ENCODE measurements at regions not wholly inside any gene's neighbourhood (a gene's known extent, or its start where the extent isn't known, plus 50 kb on each side); places are given as distances from the start of the nearest gene placed in this dataset.

- DNase-seq (ENCODE audit: extremely low spot score): no peak
- H3K27ac ChIP-seq (ENCODE audit: low read depth): no peak overlapping the region
- H3K36me3 ChIP-seq (ENCODE audit: insufficient read depth): no peaks in the 10 kb centered on the region
- no peaks in the 10 kb centered on the region for H3K4me1 ChIP-seq (ENCODE audit: insufficient read depth)
- no peak overlapping the region for H3K4me3 ChIP-seq (ENCODE audit: low read depth, low read length)
- WGBS: 96% methylated on average over 1 of the region's 1 CpG
Observed at GRCh38 chr11:23723861-23724260, 773.0 kb upstream of the LUZP2 start.

GRCh38 chr11:23725752-23726151 is 771.1 kb upstream of the LUZP2 start:
- no peaks in the 10 kb centered on the region for H3K4me1 ChIP-seq (ENCODE audit: insufficient read depth)
- no peak overlapping the region for H3K27ac ChIP-seq (ENCODE audit: low read depth)
- DNase-seq (ENCODE audit: extremely low spot score): no peak
- H3K4me3 ChIP-seq (ENCODE audit: low read depth, low read length): no peak overlapping the region
- WGBS: 91% methylated on average over 5 of the region's 5 CpGs
- no peaks in the 10 kb centered on the region for H3K36me3 ChIP-seq (ENCODE audit: insufficient read depth)

GRCh38 chr11:23727387-23727786 is 769.5 kb upstream of the LUZP2 start:
- H3K27ac ChIP-seq (ENCODE audit: low read depth): no peak overlapping the region
- no peaks in the 10 kb centered on the region for H3K4me1 ChIP-seq (ENCODE audit: insufficient read depth)
- no peak overlapping the region for H3K4me3 ChIP-seq (ENCODE audit: low read depth, low read length)
- no peaks in the 10 kb centered on the region for H3K36me3 ChIP-seq (ENCODE audit: insufficient read depth)
- no peak for DNase-seq (ENCODE audit: extremely low spot score)

- no peaks in the 10 kb centered on the region for H3K4me1 ChIP-seq (ENCODE audit: insufficient read depth)
- H3K4me3 ChIP-seq (ENCODE audit: low read depth, low read length): no peak overlapping the region
- H3K36me3 ChIP-seq (ENCODE audit: insufficient read depth): no peaks in the 10 kb centered on the region
- DNase-seq (ENCODE audit: extremely low spot score): no peak
- H3K27ac ChIP-seq (ENCODE audit: low read depth): no peak overlapping the region
- 85% methylated on average over 2 of the region's 2 CpGs for WGBS
Observed at GRCh38 chr11:23727794-23728193, 769.1 kb upstream of the LUZP2 start.

GRCh38 chr11:23729088-23729487 is 767.8 kb upstream of the LUZP2 start:
- Histone ChIP-seq H3K4me3 (ENCODE audit: low read depth, low read length) (no peak overlapping the region), H3K27ac (ENCODE audit: low read depth) (no peak overlapping the region), H3K36me3 (ENCODE audit: insufficient read depth) (no peaks in the 10 kb centered on the region), H3K4me1 (ENCODE audit: insufficient read depth) (no peaks in the 10 kb centered on the region)
- WGBS: 96% methylated on average over 1 of the region's 1 CpG
- DNase-seq (ENCODE audit: extremely low spot score): no peak

GRCh38 chr11:23730307-23730998 is 766.4 kb upstream of the LUZP2 start:
- no peaks in the 10 kb centered on the region for H3K36me3 ChIP-seq (ENCODE audit: insufficient read depth)
- no peak for DNase-seq (ENCODE audit: extremely low spot score)
- H3K27ac ChIP-seq (ENCODE audit: low read depth): no peak overlapping the region
- no peaks in the 10 kb centered on the region for H3K4me1 ChIP-seq (ENCODE audit: insufficient read depth)
- no peak overlapping the region for H3K4me3 ChIP-seq (ENCODE audit: low read depth, low read length)
- 96% methylated on average over 43 of the region's 43 CpGs for WGBS

- no peak for DNase-seq (ENCODE audit: extremely low spot score)
- H3K4me3 ChIP-seq (ENCODE audit: low read depth, low read length): no peak overlapping the region
- WGBS: 47% methylated on average over 7 of the region's 7 CpGs
- no peaks in the 10 kb centered on the region for H3K4me1 ChIP-seq (ENCODE audit: insufficient read depth)
- no peaks in the 10 kb centered on the region for H3K36me3 ChIP-seq (ENCODE audit: insufficient read depth)
- H3K27ac ChIP-seq (ENCODE audit: low read depth): no peak overlapping the region
Observed at GRCh38 chr11:23732026-23732425, 764.8 kb upstream of the LUZP2 start.

- WGBS: 71% methylated on average over 1 of the region's 1 CpG
- Histone ChIP-seq H3K27ac (ENCODE audit: low read depth) (no peak overlapping the region), H3K36me3 (ENCODE audit: insufficient read depth) (no peaks in the 10 kb centered on the region), H3K4me1 (ENCODE audit: insufficient read depth) (no peaks in the 10 kb centered on the region), H3K4me3 (ENCODE audit: low read depth, low read length) (no peak overlapping the region)
- DNase-seq (ENCODE audit: extremely low spot score): no peak
Observed at GRCh38 chr11:23746896-23747295, 750.0 kb upstream of the LUZP2 start.

- DNase-seq (ENCODE audit: extremely low spot score): no peak
- Histone ChIP-seq H3K27ac (ENCODE audit: low read depth) (no peak overlapping the region), H3K4me1 (ENCODE audit: insufficient read depth) (no peaks in the 10 kb centered on the region), H3K4me3 (ENCODE audit: low read depth, low read length) (no peak overlapping the region), H3K36me3 (ENCODE audit: insufficient read depth) (no peaks in the 10 kb centered on the region)
- WGBS: 66% methylated on average over 2 of the region's 2 CpGs
Observed at GRCh38 chr11:23749762-23750430, 747.0 kb upstream of the LUZP2 start.

- Histone ChIP-seq H3K4me3 (ENCODE audit: low read depth, low read length) (no peak overlapping the region), H3K36me3 (ENCODE audit: insufficient read depth) (no peaks in the 10 kb centered on the region), H3K4me1 (ENCODE audit: insufficient read depth) (no peaks in the 10 kb centered on the region), H3K27ac (ENCODE audit: low read depth) (no peak overlapping the region)
- DNase-seq (ENCODE audit: extremely low spot score): no peak
- 84% methylated on average over 2 of the region's 2 CpGs for WGBS
Observed at GRCh38 chr11:23751280-23751679, 745.6 kb upstream of the LUZP2 start.

- H3K4me1 ChIP-seq (ENCODE audit: insufficient read depth): no peaks in the 10 kb centered on the region
- H3K27ac ChIP-seq (ENCODE audit: low read depth): no peak overlapping the region
- no peaks in the 10 kb centered on the region for H3K36me3 ChIP-seq (ENCODE audit: insufficient read depth)
- no peak for DNase-seq (ENCODE audit: extremely low spot score)
- H3K4me3 ChIP-seq (ENCODE audit: low read depth, low read length): no peak overlapping the region
- 88% methylated on average over 2 of the region's 2 CpGs for WGBS
Observed at GRCh38 chr11:23755076-23755475, 741.8 kb upstream of the LUZP2 start.

GRCh38 chr11:23755769-23756168 is 741.1 kb upstream of the LUZP2 start:
- WGBS: 84% methylated on average over 2 of the region's 2 CpGs
- no peak overlapping the region for H3K27ac ChIP-seq (ENCODE audit: low read depth)
- no peaks in the 10 kb centered on the region for H3K36me3 ChIP-seq (ENCODE audit: insufficient read depth)
- H3K4me3 ChIP-seq (ENCODE audit: low read depth, low read length): no peak overlapping the region
- no peak for DNase-seq (ENCODE audit: extremely low spot score)
- no peaks in the 10 kb centered on the region for H3K4me1 ChIP-seq (ENCODE audit: insufficient read depth)

GRCh38 chr11:23759489-23759888 is 737.4 kb upstream of the LUZP2 start:
- DNase-seq (ENCODE audit: extremely low spot score): no peak
- H3K36me3 ChIP-seq (ENCODE audit: insufficient read depth): no peaks in the 10 kb centered on the region
- no peak overlapping the region for H3K4me3 ChIP-seq (ENCODE audit: low read depth, low read length)
- WGBS: 85% methylated on average over 2 of the region's 2 CpGs
- H3K27ac ChIP-seq (ENCODE audit: low read depth): no peak overlapping the region
- H3K4me1 ChIP-seq (ENCODE audit: insufficient read depth): no peaks in the 10 kb centered on the region

- H3K36me3 ChIP-seq (ENCODE audit: insufficient read depth): no peaks in the 10 kb centered on the region
- H3K27ac ChIP-seq (ENCODE audit: low read depth): no peak overlapping the region
- no peak overlapping the region for H3K4me3 ChIP-seq (ENCODE audit: low read depth, low read length)
- no peak for DNase-seq (ENCODE audit: extremely low spot score)
- no peaks in the 10 kb centered on the region for H3K4me1 ChIP-seq (ENCODE audit: insufficient read depth)
- 91% methylated on average over 2 of the region's 2 CpGs for WGBS
Observed at GRCh38 chr11:23764286-23764685, 732.6 kb upstream of the LUZP2 start.
